Stimulated activated CD4-positive, alpha-beta T cell treated with anti-CD3 and anti-CD28 coated beads, TNF-alpha, amount 100 ng/mL, for 48 hours (primary cell): ENCODE measurements at regions not wholly inside any gene's neighbourhood (a gene's known extent, or its start where the extent isn't known, plus 50 kb on each side); places are given as distances from the start of the nearest gene placed in this dataset.
"Not testable (repeated sequence)": the region's sequence is repeated elsewhere in the genome, so short reads cannot be mapped to it uniquely, and the experiment has no call there.

Experiments
- DNase-seq, 3 donors: peaks; one replicate each; pipeline ENCODE4 v3.0.0-alpha.2; 2020; ENCODE audit warnings: low read depth in 3 of 3

DNA sequence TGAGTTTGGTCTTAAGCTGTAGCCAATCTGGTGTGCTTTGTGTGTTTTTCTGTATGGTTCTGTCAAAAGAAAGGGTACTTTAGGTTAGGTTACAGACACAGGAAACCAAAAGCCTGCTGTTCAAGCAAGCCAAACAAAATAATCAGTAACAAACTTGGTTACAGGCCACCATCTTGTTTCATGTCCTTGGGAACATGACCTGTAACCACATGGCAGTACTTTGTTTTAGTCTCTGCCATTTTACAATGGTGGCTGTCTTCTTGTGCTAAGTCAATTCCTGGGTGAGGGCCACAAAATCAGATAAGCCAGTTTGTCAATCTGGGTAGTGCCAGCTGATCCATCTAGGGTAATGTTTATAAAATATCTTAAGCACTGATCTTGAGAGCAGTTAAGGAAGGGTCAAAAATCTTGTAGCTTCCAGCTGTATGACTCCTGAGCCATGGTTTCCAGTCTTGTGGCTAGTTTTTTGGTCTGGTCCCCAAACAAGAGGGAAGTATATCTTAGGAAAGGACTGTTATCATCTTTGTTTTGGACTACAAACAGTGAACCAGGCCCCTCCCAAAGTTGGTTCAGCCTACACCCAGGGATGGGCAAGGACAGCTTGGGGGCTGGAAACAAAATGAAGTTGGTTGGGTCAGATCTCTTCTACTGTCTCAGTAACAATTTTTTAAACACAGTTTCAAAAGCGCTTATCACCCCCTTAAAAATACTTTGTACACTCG, 90.0 kb downstream of the IGLL5 start:
- no peak for DNase-seq

DNA sequence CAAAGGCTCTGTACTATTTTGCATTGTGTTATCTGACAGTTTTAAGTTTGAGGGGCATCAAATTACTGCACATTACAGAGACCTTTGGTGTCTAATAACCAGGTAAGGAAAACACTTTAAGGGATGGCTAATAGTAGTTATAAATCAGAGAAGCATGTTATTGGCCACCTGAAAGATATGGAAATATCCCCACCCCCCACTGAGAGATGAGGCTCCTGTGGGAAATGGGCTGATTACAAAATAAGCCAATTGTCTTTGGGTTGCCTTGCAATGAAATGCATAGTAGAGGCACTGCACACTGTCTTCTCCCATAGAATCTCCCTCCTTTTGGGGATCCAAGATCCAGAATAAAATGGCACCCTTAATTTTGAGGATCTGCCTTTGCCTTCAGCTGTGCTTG, 91.0 kb downstream of the IGLL5 start:
- no peak for DNase-seq

- DNase-seq: no peak
Measured at GRCh38 chr22:22979121-22979724, 91.1 kb upstream of the GNAZ start.

DNA sequence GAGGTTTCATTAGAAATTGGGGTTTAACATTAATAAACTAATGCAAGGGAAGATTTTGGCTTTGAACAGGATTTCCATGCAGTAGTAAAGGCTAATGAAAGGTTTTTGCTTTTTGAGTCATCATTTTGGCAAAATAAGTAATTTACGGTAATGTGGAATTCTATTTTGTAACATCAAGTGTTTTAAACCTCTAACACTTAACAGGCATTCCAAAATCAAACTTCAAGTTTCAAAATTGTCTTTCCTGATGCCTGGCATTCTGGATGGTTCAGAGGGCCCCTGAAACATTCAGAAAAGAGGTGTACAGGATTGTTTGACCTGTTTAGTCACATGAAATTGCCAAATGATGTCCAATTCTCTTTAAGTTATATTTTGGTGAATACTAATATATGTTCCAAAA, 90.4 kb upstream of the GNAZ start:
- no peak for DNase-seq

DNA sequence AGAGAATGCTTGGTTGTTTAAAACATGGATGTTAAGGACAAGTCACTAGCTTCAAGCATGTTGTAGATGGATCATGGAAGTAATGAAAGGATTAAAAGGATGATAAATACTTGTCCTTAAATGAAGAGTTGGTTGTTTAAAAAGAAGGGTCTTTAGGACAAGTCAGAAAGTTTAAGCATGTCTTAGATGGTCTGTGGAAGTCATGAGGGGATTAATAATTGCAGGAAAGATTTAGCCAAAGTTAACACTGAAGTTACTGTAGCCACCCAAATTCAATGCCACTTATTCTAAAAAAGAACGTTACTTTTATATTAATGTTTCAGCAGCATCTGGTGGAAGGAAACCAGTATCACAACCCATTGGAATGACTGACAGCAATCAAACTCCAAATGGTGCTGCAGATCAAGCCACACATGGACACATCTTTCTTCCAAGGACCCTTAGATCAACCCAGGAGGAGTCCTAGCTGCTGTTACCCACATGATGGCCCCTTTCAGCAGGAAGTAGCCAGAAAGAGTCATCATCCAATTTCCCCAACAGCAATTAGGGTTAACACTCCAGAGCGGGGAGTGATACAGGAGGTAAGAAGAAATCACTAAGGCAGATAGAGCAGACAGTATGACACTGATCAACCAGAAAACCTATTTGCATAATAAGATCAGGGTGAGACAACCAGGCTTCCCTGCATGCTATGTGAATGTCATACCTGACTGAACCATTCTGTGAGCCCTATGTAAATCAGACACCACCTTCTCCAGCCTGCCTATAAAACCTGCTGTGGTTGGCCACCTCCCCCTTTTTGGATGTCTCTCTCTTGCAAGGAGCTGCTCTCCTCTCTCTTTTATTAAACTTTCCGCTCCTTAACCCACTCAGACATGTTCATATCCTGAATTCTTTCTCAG, 88.4 kb upstream of the GNAZ start:
- no peak for DNase-seq

DNA sequence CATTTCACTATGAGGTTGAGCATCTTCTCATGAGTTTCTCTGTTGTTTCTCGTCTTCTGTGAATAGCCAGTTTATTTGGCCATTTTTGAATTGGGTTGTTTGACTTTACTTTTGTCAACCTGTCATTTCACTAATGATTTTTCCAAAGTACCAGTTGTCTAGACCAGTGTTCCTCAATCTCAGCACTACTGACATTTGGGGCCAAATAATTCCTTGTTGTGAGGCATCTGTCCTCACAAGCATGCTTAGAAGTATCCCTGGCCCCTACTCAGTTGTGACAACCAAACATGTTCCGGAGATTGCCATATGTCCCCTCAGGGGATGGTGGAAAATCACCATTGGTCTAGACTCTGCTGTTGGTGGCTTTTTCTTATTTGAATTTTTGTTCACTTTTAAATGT, 87.7 kb upstream of the GNAZ start:
- no peak for DNase-seq

- DNase-seq: no peak
Measured at GRCh38 chr22:22983123-22983522, 87.2 kb upstream of the GNAZ start.

DNA sequence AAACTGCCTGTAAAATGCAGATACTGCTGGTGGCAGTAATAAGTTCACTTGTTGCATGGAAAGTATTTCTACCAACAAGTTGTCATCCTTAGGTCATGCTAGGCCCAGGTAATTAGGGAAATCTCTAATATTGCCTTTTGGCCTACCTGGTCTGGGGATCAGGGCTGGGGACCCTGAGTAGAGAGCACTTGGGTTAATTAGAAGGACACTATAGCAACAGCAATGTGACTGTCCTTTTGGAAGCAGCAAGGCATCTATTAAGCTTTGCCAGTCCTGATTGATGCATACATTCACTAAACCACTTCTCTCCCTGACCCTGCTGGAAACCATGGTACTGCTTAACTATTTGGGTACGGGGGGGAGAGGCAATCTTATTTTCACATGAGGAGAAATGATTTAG, 86.5 kb upstream of the GNAZ start:
- DNase-seq: no peak

- DNase-seq: no peak
Measured at GRCh38 chr22:22984967-22985366, 85.4 kb upstream of the GNAZ start.

DNA sequence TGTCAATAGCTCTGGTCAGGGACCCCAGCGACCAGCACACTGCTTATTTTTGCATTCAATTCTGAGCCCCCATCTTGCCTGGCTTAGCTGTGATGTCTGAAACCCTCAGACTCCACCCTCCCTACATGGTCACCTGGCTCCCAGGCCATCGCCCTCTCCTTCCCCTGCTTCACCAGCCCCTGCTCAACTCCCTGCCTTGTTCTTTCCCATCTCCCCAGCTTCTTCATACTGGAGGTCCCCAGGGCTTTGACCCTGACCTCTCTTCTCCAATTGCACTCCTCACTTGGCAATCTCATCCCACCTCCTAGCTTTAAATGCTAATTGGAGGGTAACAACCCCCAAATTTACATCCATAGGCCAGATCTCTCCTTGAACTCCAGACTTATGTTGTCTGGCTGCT, 84.3 kb upstream of the GNAZ start:
- no peak for DNase-seq

GRCh38 chr22:22986640-22987039, 83.7 kb upstream of the GNAZ start:
- no peak for DNase-seq

DNA sequence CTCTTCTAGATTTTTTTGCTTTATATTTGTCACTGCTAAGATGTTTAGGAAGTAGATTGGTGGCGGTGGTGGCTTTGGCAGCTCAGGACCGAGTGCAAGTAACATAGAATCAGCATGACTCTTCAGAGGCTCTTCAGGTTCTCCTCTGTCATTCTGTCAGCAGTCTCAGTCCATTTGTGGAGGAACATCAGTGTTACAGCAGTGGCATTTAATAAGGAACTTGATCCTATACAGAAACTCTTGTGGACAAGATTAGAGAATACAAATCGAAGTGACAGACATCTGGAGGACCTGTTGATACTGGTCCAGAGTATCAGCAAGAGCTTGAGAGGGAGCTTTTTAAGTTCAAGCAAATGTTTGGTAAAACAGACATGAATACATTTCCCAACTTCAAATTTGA, 82.2 kb upstream of the GNAZ start:
- DNase-seq: no peak

- no peak for DNase-seq
Measured at GRCh38 chr22:22988785-22989184, 81.5 kb upstream of the GNAZ start.

- DNase-seq: no peak
Measured at GRCh38 chr22:22989856-22990255, 80.5 kb upstream of the GNAZ start.

GRCh38 chr22:22990711-22991505, 79.4 kb upstream of the GNAZ start:
- not testable (repeated sequence) for DNase-seq

- no peak for DNase-seq
Measured at GRCh38 chr22:22992474-22992873, 77.8 kb upstream of the GNAZ start.

GRCh38 chr22:22993184-22993583, 77.1 kb upstream of the GNAZ start:
- DNase-seq: no peak

DNA sequence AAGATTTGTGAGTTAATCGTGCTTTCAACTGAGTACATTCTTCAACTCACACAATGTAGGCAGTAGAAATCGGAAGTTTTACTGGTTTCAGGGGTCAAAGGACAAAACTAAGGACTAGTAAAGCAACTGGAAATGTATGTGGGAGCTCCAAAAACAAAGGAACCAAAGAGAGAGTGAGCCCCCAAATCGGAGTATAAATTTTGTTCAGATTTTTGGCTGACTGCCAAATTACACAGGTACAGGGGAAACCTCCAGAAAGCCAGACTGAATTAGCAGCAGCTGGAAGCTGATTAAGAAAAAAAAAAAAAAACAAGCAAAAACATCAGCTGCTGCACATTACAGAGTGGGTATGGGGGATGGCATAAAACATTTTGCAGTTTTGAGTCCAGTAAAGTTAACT, 75.2 kb upstream of the GNAZ start:
- DNase-seq: no peak

- no peak for DNase-seq
Measured at GRCh38 chr22:22996511-22997261, 73.6 kb upstream of the GNAZ start.

DNA sequence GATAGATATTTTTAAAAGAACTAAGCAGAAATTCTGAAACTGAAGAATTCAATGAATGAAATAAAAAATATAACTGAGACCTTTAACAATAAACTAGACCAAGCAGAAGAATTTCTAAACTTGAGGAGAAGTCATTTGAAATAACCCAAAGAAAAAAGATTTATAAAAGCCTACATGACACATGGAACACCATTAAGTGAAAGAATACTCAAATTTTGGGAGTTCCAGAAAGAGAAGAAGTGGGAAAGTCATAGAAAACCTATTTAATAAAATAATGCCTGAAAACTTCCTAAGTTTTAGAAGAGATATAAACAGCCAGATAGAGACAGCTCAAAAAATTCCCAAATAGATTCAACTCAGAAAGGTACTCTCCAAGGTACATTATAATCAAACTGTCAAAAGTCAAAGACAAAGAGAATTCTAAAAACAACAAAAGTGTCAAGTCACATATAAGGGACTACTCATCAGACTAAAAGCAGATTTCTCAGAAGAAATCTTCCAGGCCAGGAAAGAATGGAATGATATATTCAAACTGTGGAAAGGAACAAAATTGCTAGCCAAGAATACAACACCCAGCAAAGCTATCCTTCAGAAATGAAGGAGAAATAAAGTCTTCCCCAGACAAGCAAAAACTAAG, 72.9 kb upstream of the GNAZ start:
- no peak for DNase-seq

DNA sequence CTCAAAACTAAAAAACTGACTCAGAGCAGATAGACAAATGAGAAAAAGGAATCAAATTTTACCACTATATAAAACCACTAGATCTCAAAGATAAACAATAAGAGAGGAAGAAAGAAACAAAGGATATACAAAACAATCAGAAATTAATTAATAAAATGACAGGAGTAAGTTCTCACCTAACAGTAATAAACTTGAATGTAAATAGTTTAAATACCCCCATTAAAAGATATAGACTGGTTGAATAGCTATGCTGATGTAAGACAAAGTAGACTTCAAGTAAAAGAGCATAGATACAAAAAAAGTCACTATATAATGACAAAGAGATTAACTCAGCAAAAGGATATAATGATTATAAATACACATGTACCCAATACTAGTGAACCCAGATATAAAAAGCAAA, 72.3 kb upstream of the GNAZ start:
- no peak for DNase-seq
